ENCODE measurements at regions not wholly inside any gene's neighbourhood (a gene's known extent, or its start where the extent isn't known, plus 50 kb on each side); places are given as distances from the start of the nearest gene placed in this dataset.

DNA sequence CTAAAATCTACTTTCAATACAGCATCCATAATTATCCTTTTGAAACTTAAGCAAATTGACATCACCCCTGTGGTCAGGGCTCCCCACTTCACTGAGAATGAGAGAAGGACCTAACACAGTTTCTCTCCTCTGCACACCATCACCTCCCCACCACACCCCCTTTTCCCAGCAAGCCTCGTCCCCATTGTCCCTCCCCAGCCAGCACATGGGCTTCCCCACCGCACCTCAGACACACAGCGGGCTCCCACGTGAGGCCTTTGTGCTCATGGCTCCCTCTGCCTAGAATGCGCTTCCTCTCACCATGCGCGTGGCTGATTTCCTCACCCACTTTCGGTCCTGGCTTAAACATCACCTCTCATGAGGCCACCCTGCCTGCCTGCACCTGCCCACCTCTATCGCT, 639.0 kb upstream of the FRG1 start:
- no peak for DNase-seq

DNA sequence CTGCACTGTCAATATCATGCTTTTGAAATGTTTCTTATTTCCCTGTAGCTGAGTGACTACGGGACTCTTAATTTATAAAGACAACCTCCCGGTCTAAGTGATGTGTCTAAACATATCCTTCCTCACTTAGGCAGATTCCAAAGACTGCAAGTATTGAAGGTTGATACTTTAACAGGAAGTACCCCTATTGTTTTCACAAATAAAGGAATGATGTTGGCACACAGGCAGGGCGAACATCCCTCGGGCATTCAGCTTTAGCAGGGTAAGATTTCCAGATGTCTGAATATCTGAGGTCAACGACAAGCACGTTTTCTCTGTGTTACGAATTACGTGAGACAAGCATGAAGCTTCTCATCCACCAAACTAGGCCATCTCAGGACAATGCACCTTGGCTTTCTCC, 638.0 kb upstream of the FRG1 start:
- Mint-ChIP-seq H3K4me3 (no peak overlapping the region), H3K9me3 (peaks cover 2 to 20% (median 4%) of the 10 kb centered on the region in 9 donors), H3K4me1 (no peaks in the 10 kb centered on the region), H3K36me3 (no peaks in the 10 kb centered on the region), H3K27ac (no peak overlapping the region), H3K27me3 (no peaks in the 10 kb centered on the region)
- POLR2A ChIA-PET, result no interaction called here
- DNase-seq (no peak), ATAC-seq (no peak)

More for the DNA sequence above, 639.0 kb upstream of the FRG1 start:
- H3K9me3 Mint-ChIP-seq, result peaks cover 2 to 20% (median 4%) of the 10 kb centered on the region in 9 donors
- no peak for ATAC-seq
- POLR2A ChIA-PET, result no interaction called here
- H3K4me1 Mint-ChIP-seq, result no peaks in the 10 kb centered on the region
- H3K27ac Mint-ChIP-seq, result no peak overlapping the region
- H3K4me3 Mint-ChIP-seq, result no peak overlapping the region
- H3K27me3 Mint-ChIP-seq, result no peaks in the 10 kb centered on the region
- no peaks in the 10 kb centered on the region for H3K36me3 Mint-ChIP-seq

- Mint-ChIP-seq H3K4me3 (no peak overlapping the region), H3K4me1 (no peaks in the 10 kb centered on the region), H3K27me3 (no peaks in the 10 kb centered on the region), H3K27ac (no peak overlapping the region), H3K36me3 (no peaks in the 10 kb centered on the region), H3K9me3 (peaks cover 0 to 20% (median 4%) of the 10 kb centered on the region in 9 donors)
- no peak for DNase-seq
- no peak for ATAC-seq
- POLR2A ChIA-PET, result no interaction called here
Observed at GRCh38 chr4:189304167-189304566, 636.5 kb upstream of the FRG1 start.

GRCh38 chr4:189304809-189305208, 635.9 kb upstream of the FRG1 start:
- no peaks in the 10 kb centered on the region for H3K4me1 Mint-ChIP-seq
- peaks cover 0 to 17% (median 4%) of the 10 kb centered on the region in 9 donors for H3K9me3 Mint-ChIP-seq
- no peak for ATAC-seq
- H3K36me3 Mint-ChIP-seq, result no peaks in the 10 kb centered on the region
- H3K27ac Mint-ChIP-seq, result no peak overlapping the region
- H3K4me3 Mint-ChIP-seq, result no peak overlapping the region
- POLR2A ChIA-PET, result no interaction called here
- H3K27me3 Mint-ChIP-seq, result no peaks in the 10 kb centered on the region
- no peak for DNase-seq

- no peaks in the 10 kb centered on the region for H3K4me1 Mint-ChIP-seq
- no peak for DNase-seq
- POLR2A ChIA-PET, result no interaction called here
Observed at GRCh38 chr4:189305500-189305899, 635.2 kb upstream of the FRG1 start.

DNA sequence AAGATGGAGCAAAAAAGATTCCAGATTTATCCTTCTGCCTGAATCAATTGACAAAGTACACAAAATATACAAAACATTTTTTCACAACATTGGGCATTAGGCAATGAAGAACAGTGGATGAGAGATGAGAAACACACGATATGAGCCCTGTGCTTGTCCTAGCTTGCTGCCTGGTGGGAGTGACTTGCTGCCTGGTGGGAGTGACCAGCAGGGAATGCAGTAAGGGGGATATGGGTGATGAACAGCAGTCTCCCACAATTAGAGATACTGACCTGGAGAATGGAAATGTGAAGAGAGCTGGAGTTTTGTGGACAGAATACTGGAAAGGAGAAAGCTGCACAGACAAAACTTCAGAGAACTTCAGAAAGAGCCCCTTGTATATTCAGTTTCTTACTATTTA, 629.4 kb upstream of the FRG1 start:
- H3K36me3 Mint-ChIP-seq, result peaks cover 0 to 6% (median 0%) of the 10 kb centered on the region in 3 donors
- POLR2A ChIA-PET, result no interaction called here
- H3K27me3 Mint-ChIP-seq, result no peaks in the 10 kb centered on the region
- peaks cover 0 to 15% (median 8%) of the 10 kb centered on the region in 9 donors for H3K9me3 Mint-ChIP-seq
- H3K27ac Mint-ChIP-seq, result no peak overlapping the region
- DNase-seq (no peak), ATAC-seq (no peak)
- no peak overlapping the region for H3K4me3 Mint-ChIP-seq
- H3K4me1 Mint-ChIP-seq, result no peaks in the 10 kb centered on the region

More at GRCh38 chr4:189305500-189305899, 635.2 kb upstream of the FRG1 start:
- Mint-ChIP-seq H3K27ac (no peak overlapping the region), H3K4me3 (no peak overlapping the region), H3K27me3 (no peaks in the 10 kb centered on the region), H3K9me3 (peaks cover 0 to 13% (median 4%) of the 10 kb centered on the region in 9 donors), H3K36me3 (no peaks in the 10 kb centered on the region)
- ATAC-seq, result no peak

GRCh38 chr4:189313064-189313463, 627.6 kb upstream of the FRG1 start:
- Mint-ChIP-seq H3K27ac (no peak overlapping the region), H3K27me3 (no peaks in the 10 kb centered on the region), H3K36me3 (peaks cover 0 to 6% (median 0%) of the 10 kb centered on the region in 3 donors), H3K4me3 (no peak overlapping the region), H3K9me3 (peaks cover 0 to 17% (median 8%) of the 10 kb centered on the region in 9 donors), H3K4me1 (no peaks in the 10 kb centered on the region)
- POLR2A ChIA-PET, result no interaction called here
- ATAC-seq (no peak), DNase-seq (no peak)

DNA sequence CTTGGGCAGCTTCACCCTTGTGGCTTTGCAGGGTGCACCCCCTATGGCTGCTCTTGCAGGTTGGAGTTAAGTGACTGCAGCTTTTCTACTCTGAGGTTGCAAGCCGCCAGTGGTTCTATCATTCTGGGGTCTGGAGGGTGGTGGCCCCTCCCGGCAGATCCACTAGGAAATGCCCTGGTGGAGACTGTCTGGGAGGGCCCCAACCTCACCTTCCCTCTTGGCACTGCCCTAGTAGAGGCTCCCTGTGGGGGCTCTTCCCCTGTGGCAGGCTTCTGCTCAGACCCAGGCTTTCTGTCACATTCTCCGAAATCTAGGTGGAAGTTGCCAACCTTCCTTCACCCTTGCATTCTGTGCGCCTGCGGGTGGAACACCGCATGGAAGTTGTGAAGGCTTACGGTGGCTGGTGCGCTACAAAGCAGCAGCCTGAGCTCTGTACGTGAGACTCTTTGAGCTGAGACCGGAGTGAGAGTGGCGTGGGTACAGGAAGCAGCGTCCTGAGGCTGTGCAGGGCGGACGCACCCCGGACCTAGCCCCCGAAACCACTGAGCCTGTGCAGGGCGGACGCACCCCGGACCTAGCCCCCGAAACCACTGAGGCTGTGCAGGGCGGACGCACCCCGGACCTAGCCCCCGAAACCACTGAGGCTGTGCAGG, 626.7 kb upstream of the FRG1 start:
- Mint-ChIP-seq H3K9me3 (peaks cover 0 to 27% (median 8%) of the 10 kb centered on the region in 9 donors), H3K4me3 (no peak overlapping the region), H3K36me3 (peaks cover 0 to 6% (median 0%) of the 10 kb centered on the region in 3 donors), H3K4me1 (no peaks in the 10 kb centered on the region), H3K27me3 (no peaks in the 10 kb centered on the region), H3K27ac (no peak overlapping the region)
- POLR2A ChIA-PET, result no interaction called here
- ATAC-seq (no peak), DNase-seq (no peak)

GRCh38 chr4:189322426-189322825, 618.2 kb upstream of the FRG1 start:
- POLR2A ChIA-PET, result no interaction called here

DNA sequence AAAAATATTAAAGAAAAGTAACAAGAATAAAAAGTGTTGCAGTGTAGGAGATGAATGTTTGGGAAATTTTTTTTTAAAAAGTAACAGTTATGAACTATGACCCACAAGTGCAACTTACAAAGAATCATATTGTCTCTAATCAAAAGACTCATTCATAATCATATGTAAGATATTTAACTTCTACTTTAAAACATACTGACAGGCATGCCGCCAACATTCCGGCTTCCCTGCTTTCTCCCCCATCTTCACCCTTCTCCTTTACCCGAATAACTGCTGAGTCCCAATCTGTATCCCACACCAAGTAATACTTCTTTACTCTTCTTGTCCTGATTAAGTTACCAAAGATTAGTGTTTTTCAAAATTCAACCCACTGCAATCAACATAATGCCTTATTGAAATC, 598.8 kb upstream of the FRG1 start:
- peaks cover 0 to 4% (median 0%) of the 10 kb centered on the region in 5 donors for H3K27me3 Mint-ChIP-seq
- peaks cover 0 to 5% (median 0%) of the 10 kb centered on the region in 3 donors for H3K36me3 Mint-ChIP-seq
- H3K4me3 Mint-ChIP-seq, result no peak overlapping the region
- ATAC-seq, result no peak
- no peaks in the 10 kb centered on the region for H3K4me1 Mint-ChIP-seq
- DNase-seq, result no peak
- POLR2A ChIA-PET, result no interaction called here
- H3K27ac Mint-ChIP-seq, result no peak overlapping the region
- peaks cover 5 to 38% (median 8%) of the 10 kb centered on the region in 9 donors for H3K9me3 Mint-ChIP-seq

More at GRCh38 chr4:189322426-189322825, 618.2 kb upstream of the FRG1 start:
- Mint-ChIP-seq H3K9me3 (peaks cover 2 to 20% (median 3%) of the 10 kb centered on the region in 9 donors), H3K27me3 (no peaks in the 10 kb centered on the region), H3K27ac (no peak overlapping the region), H3K4me1 (no peaks in the 10 kb centered on the region), H3K4me3 (no peak overlapping the region), H3K36me3 (no peaks in the 10 kb centered on the region)
- ATAC-seq, result no peak
- no peak for DNase-seq

- Mint-ChIP-seq H3K4me3 (no peak overlapping the region), H3K9me3 (peaks cover 0 to 16% (median 5%) of the 10 kb centered on the region in 9 donors), H3K4me1 (peaks cover 0 to 2% (median 0%) of the 10 kb centered on the region in 4 donors), H3K27ac (no peak overlapping the region), H3K36me3 (no peaks in the 10 kb centered on the region), H3K27me3 (no peaks in the 10 kb centered on the region)
- no peak for DNase-seq
- no peak for ATAC-seq
- POLR2A ChIA-PET, result no interaction called here
Observed at GRCh38 chr4:189355590-189355989, 585.1 kb upstream of the FRG1 start.

- ATAC-seq (no peak), DNase-seq (no peak)
- Mint-ChIP-seq H3K4me1 (no peaks in the 10 kb centered on the region), H3K4me3 (no peak overlapping the region), H3K9me3 (peaks cover 0 to 18% (median 0%) of the 10 kb centered on the region in 9 donors), H3K27ac (no peak overlapping the region), H3K36me3 (no peaks in the 10 kb centered on the region), H3K27me3 (no peaks in the 10 kb centered on the region)
- POLR2A ChIA-PET, result no interaction called here
Observed at GRCh38 chr4:189362364-189362763, 578.3 kb upstream of the FRG1 start.

GRCh38 chr4:189364032-189364449, 576.6 kb upstream of the FRG1 start:
- H3K4me1 Mint-ChIP-seq, result no peaks in the 10 kb centered on the region
- peak overlapping the region in 1 of 10 donors; percentile 63 for H3K4me3 Mint-ChIP-seq
- H3K9me3 Mint-ChIP-seq, result peaks cover 0 to 22% (median 0%) of the 10 kb centered on the region in 9 donors
- no peak overlapping the region for H3K27ac Mint-ChIP-seq
- DNase-seq (peak in 1 of 10 donors; percentile 6), ATAC-seq (no peak)
- H3K27me3 Mint-ChIP-seq, result no peaks in the 10 kb centered on the region
- no peaks in the 10 kb centered on the region for H3K36me3 Mint-ChIP-seq
- POLR2A ChIA-PET, result no interaction called here

DNA sequence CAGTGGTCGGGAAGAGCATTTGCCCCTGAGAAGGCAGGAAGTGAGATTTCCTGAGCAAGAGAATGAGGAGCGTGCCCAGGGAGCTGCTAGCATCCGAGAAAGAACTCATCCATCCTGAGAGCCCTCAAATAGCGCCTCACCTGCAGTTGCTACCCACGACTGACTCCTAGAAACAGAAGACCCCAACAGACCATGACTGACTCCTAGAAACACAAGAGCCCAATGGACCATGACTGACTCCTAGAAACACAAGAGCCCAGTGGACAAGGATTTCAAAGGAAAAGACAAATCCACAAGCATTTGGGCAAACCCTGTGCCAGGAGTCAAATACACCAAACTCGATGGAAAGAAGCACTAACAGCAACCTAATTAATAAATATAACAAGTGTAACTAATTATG, 575.2 kb upstream of the FRG1 start:
- no peak for DNase-seq
- no peak overlapping the region for H3K4me3 Mint-ChIP-seq
- no peaks in the 10 kb centered on the region for H3K4me1 Mint-ChIP-seq
- peak overlapping the region in 1 of 10 donors; percentile 7 for H3K27ac Mint-ChIP-seq
- ATAC-seq, result no peak
- no peaks in the 10 kb centered on the region for H3K27me3 Mint-ChIP-seq
- POLR2A ChIA-PET, result no interaction called here
- no peaks in the 10 kb centered on the region for H3K36me3 Mint-ChIP-seq
- H3K9me3 Mint-ChIP-seq, result peaks cover 0 to 15% (median 0%) of the 10 kb centered on the region in 9 donors
